ENCODE measurements at regions not wholly inside any gene's neighbourhood (a gene's known extent, or its start where the extent isn't known, plus 50 kb on each side); places are given as distances from the start of the nearest gene placed in this dataset.

GRCh38 chr2:53527056-53527455 is 240.5 kb upstream of the CHAC2 start:
- ChIA-PET CTCF (no interaction called here), POLR2A (no interaction called here)
- no peaks in the 10 kb centered on the region for H3K36me3 Mint-ChIP-seq (ENCODE audit: low read depth)

GRCh38 chr2:53519918-53520841 is 247.4 kb upstream of the CHAC2 start:
- POLR2A ChIA-PET, result no interaction called here
- DNase-seq (no peak), ATAC-seq (no peak)
- CTCF ChIA-PET, result no interaction called here
- intact Hi-C loops (cut with micrococcal nuclease), result no loop called here
- Mint-ChIP-seq H3K27ac (no peak overlapping the region), H3K27me3 (peaks cover 1% of the 10 kb centered on the region), H3K4me1 (ENCODE audit: low read depth) (no peaks in the 10 kb centered on the region), H3K9me3 (no peaks in the 10 kb centered on the region), H3K4me3 (no peak overlapping the region), H3K36me3 (ENCODE audit: low read depth) (no peaks in the 10 kb centered on the region)
- TF ChIP-seq CTCF (IDR thresholded peaks at IDR 0.05), result no peak

More at GRCh38 chr2:53527056-53527455, 240.5 kb upstream of the CHAC2 start:
- Mint-ChIP-seq H3K4me3 (no peak overlapping the region), H3K27ac (no peak overlapping the region), H3K9me3 (peaks cover 4% of the 10 kb centered on the region), H3K27me3 (no peaks in the 10 kb centered on the region), H3K4me1 (ENCODE audit: low read depth) (no peaks in the 10 kb centered on the region)
- DNase-seq, result no peak
- ATAC-seq, result no peak
- intact Hi-C loops (cut with micrococcal nuclease), result no loop called here
- no peak for TF ChIP-seq CTCF (IDR thresholded peaks at IDR 0.05)

GRCh38 chr2:53517406-53517805 is 250.2 kb upstream of the CHAC2 start:
- ATAC-seq (no peak), DNase-seq (no peak)
- Mint-ChIP-seq H3K9me3 (no peaks in the 10 kb centered on the region), H3K4me1 (ENCODE audit: low read depth) (no peaks in the 10 kb centered on the region), H3K27me3 (peaks cover 1% of the 10 kb centered on the region), H3K4me3 (no peak overlapping the region), H3K36me3 (ENCODE audit: low read depth) (no peaks in the 10 kb centered on the region), H3K27ac (no peak overlapping the region)
- TF ChIP-seq CTCF (IDR thresholded peaks at IDR 0.05), result no peak
- ChIA-PET CTCF (no interaction called here), POLR2A (no interaction called here)
- intact Hi-C loops (cut with micrococcal nuclease), result no loop called here

GRCh38 chr2:53516650-53517049 is 251.0 kb upstream of the CHAC2 start:
- intact Hi-C loops (cut with micrococcal nuclease), result no loop called here
- no peak for ATAC-seq
- Mint-ChIP-seq H3K36me3 (ENCODE audit: low read depth) (no peaks in the 10 kb centered on the region), H3K4me1 (ENCODE audit: low read depth) (no peaks in the 10 kb centered on the region), H3K9me3 (no peaks in the 10 kb centered on the region), H3K27me3 (peaks cover 1% of the 10 kb centered on the region), H3K27ac (no peak overlapping the region), H3K4me3 (no peak overlapping the region)
- no peak for TF ChIP-seq CTCF (IDR thresholded peaks at IDR 0.05)
- POLR2A ChIA-PET, result no interaction called here
- DNase-seq, result no peak
- CTCF ChIA-PET, result no interaction called here

GRCh38 chr2:53515435-53516332 is 251.9 kb upstream of the CHAC2 start:
- intact Hi-C loops (cut with micrococcal nuclease), result no loop called here
- no peaks in the 10 kb centered on the region for H3K36me3 Mint-ChIP-seq (ENCODE audit: low read depth)
- H3K4me1 Mint-ChIP-seq (ENCODE audit: low read depth), result no peaks in the 10 kb centered on the region
- no peaks in the 10 kb centered on the region for H3K9me3 Mint-ChIP-seq
- H3K4me3 Mint-ChIP-seq, result no peak overlapping the region
- ChIA-PET POLR2A (no interaction called here), CTCF (no interaction called here)
- DNase-seq, result no peak
- H3K27ac Mint-ChIP-seq, result no peak overlapping the region
- peaks cover 1% of the 10 kb centered on the region for H3K27me3 Mint-ChIP-seq
- ATAC-seq, result no peak
- no peak for TF ChIP-seq CTCF (IDR thresholded peaks at IDR 0.05)
